Astrocyte (in vitro differentiated cells and primary cell): ENCODE measurements at regions not wholly inside any gene's neighbourhood (a gene's known extent, or its start where the extent isn't known, plus 50 kb on each side); places are given as distances from the start of the nearest gene placed in this dataset.
A peak's percentile ranks its signal among the peaks of the same experiment; 100 is the strongest.
"Not testable (repeated sequence)": the region's sequence is repeated elsewhere in the genome, so short reads cannot be mapped to it uniquely, and the experiment has no call there.

Experiments used
- DNase-seq: peaks from one replicate; pipeline ENCODE4 v3.0.0-alpha.2; 2010; ENCODE audit warnings: low read depth
- FAIRE-seq: peaks from 2 replicates; lab custom pipeline; 2011; peaks lifted over from hg19 to GRCh38; lab: Jason Lieb, UNC
- H2AFZ ChIP-seq: 2 replicates; pipeline ENCODE4 v1.6.0; 2012; ENCODE audit warnings: low read depth, low read length, inconsistent platforms
- H3K27ac ChIP-seq: 2 replicates; pipeline ENCODE4 v1.5.1; 2011; ENCODE audit warnings: low read depth, low read length, inconsistent platforms
- H3K27me3 ChIP-seq: 2 replicates; pipeline ENCODE4 v1.6.0; 2011; ENCODE audit warnings: low read length, inconsistent platforms; ENCODE audit not compliant: insufficient read depth
- H3K36me3 ChIP-seq: 2 replicates; pipeline ENCODE4 v1.5.1; 2011; ENCODE audit warnings: low read length, inconsistent platforms; ENCODE audit not compliant: insufficient read depth
- H3K4me1 ChIP-seq: 2 replicates; pipeline ENCODE4 v1.5.1; 2011; ENCODE audit warnings: low read length, inconsistent platforms; ENCODE audit not compliant: insufficient read depth
- H3K4me2 ChIP-seq: 2 replicates; pipeline ENCODE4 v1.6.0; 2012; ENCODE audit warnings: low read length, inconsistent platforms
- H3K4me3 ChIP-seq: 2 replicates; pipeline ENCODE4 v1.5.1; 2011; ENCODE audit warnings: low read depth, mild to moderate bottlenecking, low read length, inconsistent platforms; ENCODE audit not compliant: insufficient read depth
- H3K79me2 ChIP-seq: 2 replicates; pipeline ENCODE4 v1.6.0; 2012; ENCODE audit warnings: mild to moderate bottlenecking, low read length, inconsistent platforms; ENCODE audit not compliant: insufficient read depth
- H3K9ac ChIP-seq: 2 replicates; pipeline ENCODE4 v1.6.0; 2012; ENCODE audit warnings: mild to moderate bottlenecking, low read length, inconsistent platforms
- H3K9me3 ChIP-seq: 2 replicates; pipeline ENCODE4 v1.5.1; 2012; ENCODE audit warnings: low read depth, mild to moderate bottlenecking, low read length, inconsistent platforms; ENCODE audit not compliant: insufficient read depth
- H4K20me1 ChIP-seq: 2 replicates; pipeline ENCODE4 v1.6.0; 2012; ENCODE audit warnings: low read length, inconsistent platforms; ENCODE audit not compliant: insufficient read depth
- H3K27ac Mint-ChIP-seq: one replicate; pipeline ENCODE4 v1.8.0; 2021; ENCODE audit warnings: mild to moderate bottlenecking, mixed read lengths; ENCODE audit not compliant: unreplicated experiment
- H3K27me3 Mint-ChIP-seq: one replicate; pipeline ENCODE4 v1.8.0; 2021; ENCODE audit warnings: low read depth, mixed read lengths; ENCODE audit not compliant: unreplicated experiment
- H3K36me3 Mint-ChIP-seq: one replicate; pipeline ENCODE4 v1.8.0; 2021; ENCODE audit warnings: low read depth, mixed read lengths; ENCODE audit not compliant: unreplicated experiment
- H3K4me1 Mint-ChIP-seq: one replicate; pipeline ENCODE4 v1.8.0; 2021; ENCODE audit warnings: low read depth, mixed read lengths; ENCODE audit not compliant: unreplicated experiment
- H3K4me3 Mint-ChIP-seq: one replicate; pipeline ENCODE4 v1.8.0; 2021; ENCODE audit warnings: mild to moderate bottlenecking, moderate library complexity, mixed read lengths; ENCODE audit not compliant: unreplicated experiment
- H3K9me3 Mint-ChIP-seq: one replicate; pipeline ENCODE4 v1.8.0; 2021; ENCODE audit warnings: mild to moderate bottlenecking, mixed read lengths; ENCODE audit not compliant: unreplicated experiment
- EZH2 ChIP-seq: IDR thresholded peaks from 2 replicates; pipeline ENCODE4 v1.6.1; 2012; ENCODE audit warnings: mild to moderate bottlenecking, low read length, inconsistent platforms; ENCODE audit not compliant: insufficient read depth
- TF ChIP-seq, protein P1 (sequence below): IDR thresholded peaks from 2 replicates; pipeline ENCODE4 v1.5.1; 2011; ENCODE audit warnings: low read depth, mild to moderate bottlenecking, inconsistent platforms, low read length, moderate library complexity; ENCODE audit not compliant: insufficient read depth

- Histone ChIP-seq H3K4me3 (no peak overlapping the region), H2AFZ (no peak overlapping the region), H3K9me3 (no peaks in the 10 kb centered on the region), H3K79me2 (no peaks in the 10 kb centered on the region), H3K4me1 (peaks cover 19% of the 10 kb centered on the region), H3K4me2 (no peak overlapping the region), H3K9ac (no peak overlapping the region), H3K36me3 (no peaks in the 10 kb centered on the region), H4K20me1 (no peaks in the 10 kb centered on the region), H3K27ac (peak overlapping the region; percentile 2), H3K27me3 (no peaks in the 10 kb centered on the region)
- H3K4me1 Mint-ChIP-seq = peaks cover 41% of the 10 kb centered on the region
- no peak overlapping the region for H3K27ac Mint-ChIP-seq
- H3K27me3 Mint-ChIP-seq = no peaks in the 10 kb centered on the region
- peak; percentile 59 for DNase-seq
- FAIRE-seq = peak; percentile 87
- no peaks in the 10 kb centered on the region for H3K9me3 Mint-ChIP-seq
- no peak for TF ChIP-seq EZH2
- TF ChIP-seq, protein P1, sequence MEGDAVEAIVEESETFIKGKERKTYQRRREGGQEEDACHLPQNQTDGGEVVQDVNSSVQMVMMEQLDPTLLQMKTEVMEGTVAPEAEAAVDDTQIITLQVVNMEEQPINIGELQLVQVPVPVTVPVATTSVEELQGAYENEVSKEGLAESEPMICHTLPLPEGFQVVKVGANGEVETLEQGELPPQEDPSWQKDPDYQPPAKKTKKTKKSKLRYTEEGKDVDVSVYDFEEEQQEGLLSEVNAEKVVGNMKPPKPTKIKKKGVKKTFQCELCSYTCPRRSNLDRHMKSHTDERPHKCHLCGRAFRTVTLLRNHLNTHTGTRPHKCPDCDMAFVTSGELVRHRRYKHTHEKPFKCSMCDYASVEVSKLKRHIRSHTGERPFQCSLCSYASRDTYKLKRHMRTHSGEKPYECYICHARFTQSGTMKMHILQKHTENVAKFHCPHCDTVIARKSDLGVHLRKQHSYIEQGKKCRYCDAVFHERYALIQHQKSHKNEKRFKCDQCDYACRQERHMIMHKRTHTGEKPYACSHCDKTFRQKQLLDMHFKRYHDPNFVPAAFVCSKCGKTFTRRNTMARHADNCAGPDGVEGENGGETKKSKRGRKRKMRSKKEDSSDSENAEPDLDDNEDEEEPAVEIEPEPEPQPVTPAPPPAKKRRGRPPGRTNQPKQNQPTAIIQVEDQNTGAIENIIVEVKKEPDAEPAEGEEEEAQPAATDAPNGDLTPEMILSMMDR = no peak
- no peak overlapping the region for H3K4me3 Mint-ChIP-seq
- peaks cover 1% of the 10 kb centered on the region for H3K36me3 Mint-ChIP-seq
Measured at GRCh38 chr14:51597261-51598001, 54.3 kb upstream of the FRMD6 start.

- peak; percentile 58 for FAIRE-seq
- H3K27ac ChIP-seq, H3K36me3 ChIP-seq, H3K79me2 ChIP-seq, H3K9me3 ChIP-seq, H2AFZ ChIP-seq, H3K36me3 Mint-ChIP-seq, H3K9me3 Mint-ChIP-seq, H4K20me1 ChIP-seq, H3K9ac ChIP-seq, H3K4me3 Mint-ChIP-seq, H3K27me3 ChIP-seq, H3K4me3 ChIP-seq, H3K27me3 Mint-ChIP-seq: not testable (repeated sequence)
- Mint-ChIP-seq H3K4me1 (peaks cover 45% of the 10 kb centered on the region), H3K27ac (peak overlapping the region; percentile 64)
- peak; percentile 79 for DNase-seq
- H3K4me1 ChIP-seq = peaks cover 22% of the 10 kb centered on the region
- H3K4me2 ChIP-seq = peak overlapping the region; percentile 21
Measured at GRCh38 chr14:51598924-51599600, 52.6 kb upstream of the FRMD6 start.

DNA sequence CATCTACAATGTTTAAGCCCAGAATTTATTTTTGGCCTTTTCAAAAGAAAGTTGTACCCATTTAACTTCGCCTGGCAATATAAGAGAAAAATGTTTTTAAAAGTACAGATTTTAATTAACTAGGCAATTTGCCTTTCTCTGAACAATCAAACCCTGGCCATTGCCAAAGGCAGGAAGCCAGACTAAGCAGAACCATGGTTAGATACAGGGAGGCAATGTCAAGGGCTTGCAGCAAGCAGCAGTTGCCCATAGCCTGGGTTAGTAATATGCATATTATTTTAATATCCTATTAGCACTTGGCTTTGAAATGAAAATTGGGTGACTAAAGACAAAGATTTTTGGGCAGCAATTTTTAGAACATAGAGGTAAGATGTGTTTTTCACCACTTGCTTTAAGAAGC, 51.1 kb upstream of the FRMD6 start:
- Histone ChIP-seq H2AFZ (no peak overlapping the region), H4K20me1 (no peaks in the 10 kb centered on the region), H3K36me3 (no peaks in the 10 kb centered on the region), H3K79me2 (no peaks in the 10 kb centered on the region), H3K27ac (no peak overlapping the region), H3K4me2 (no peak overlapping the region), H3K9me3 (no peaks in the 10 kb centered on the region), H3K4me3 (no peak overlapping the region), H3K27me3 (no peaks in the 10 kb centered on the region), H3K9ac (no peak overlapping the region), H3K4me1 (peaks cover 22% of the 10 kb centered on the region)
- Mint-ChIP-seq H3K27ac (no peak overlapping the region), H3K4me3 (no peak overlapping the region), H3K9me3 (no peaks in the 10 kb centered on the region), H3K27me3 (no peaks in the 10 kb centered on the region), H3K36me3 (peaks cover 5% of the 10 kb centered on the region), H3K4me1 (peaks cover 56% of the 10 kb centered on the region)
- TF ChIP-seq EZH2 = no peak
- TF ChIP-seq, protein P1 = no peak
- no peak for DNase-seq
- no peak for FAIRE-seq
